OCI-LY7 (cell line): ENCODE measurements at regions not wholly inside any gene's neighbourhood (a gene's known extent, or its start where the extent isn't known, plus 50 kb on each side); places are given as distances from the start of the nearest gene placed in this dataset.

ENCODE experiments used
- BruUV-seq: library from RNA; stranded (reverse); fragments of 400-500 nt; replicated peaks from 2 replicates; lab custom pipeline; 2021; lab: Mats Ljungman, UMichigan
- CTCF ChIA-PET: fragments of 300-600 bp; sonication (Branson Sonifier 250); formaldehyde crosslinking; loops from one replicate; lab custom pipeline; 2022; ENCODE audit warnings: antibody characterized with exemption; ENCODE audit not compliant: unreplicated experiment; lab: Charles Lee
- POLR2A ChIA-PET: fragments of 300-600 bp; sonication (Branson Sonifier 250); formaldehyde crosslinking; loops from one replicate; lab custom pipeline; 2022; ENCODE audit warnings: antibody characterized with exemption; lab: Charles Lee
- DNase-seq: peaks from one replicate; pipeline ENCODE4 v3.0.0-alpha.2; 2015; ENCODE audit warnings: low spot score
- H2AFZ ChIP-seq: fragments of 200-600 bp; sonication (generic), shearing (Covaris generic); 2 replicates; pipeline ENCODE4 v1.6.1; 2014; ENCODE audit warnings: mild to moderate bottlenecking, antibody characterized with exemption, low read length, moderate library complexity
- H3K27ac ChIP-seq: fragments of 200-600 bp; sonication (generic); 2 replicates; pipeline ENCODE4 v1.5.1; 2014; ENCODE audit warnings: mixed run types, low read depth, mild to moderate bottlenecking, moderate library complexity, low read length, inconsistent platforms; ENCODE audit not compliant: poor library complexity, severe bottlenecking
- H3K36me3 ChIP-seq: fragments of 200-600 bp; sonication (generic); 2 replicates; pipeline ENCODE4 v1.6.1; 2014; ENCODE audit warnings: mild to moderate bottlenecking, antibody characterized with exemption, low read length, moderate library complexity, mixed read lengths; ENCODE audit not compliant: insufficient read depth
- H3K4me1 ChIP-seq: fragments of 200-600 bp; sonication (generic); 2 replicates; pipeline ENCODE4 v1.5.1; 2014; ENCODE audit warnings: mild to moderate bottlenecking, low read length; ENCODE audit not compliant: insufficient read depth, poor library complexity, severe bottlenecking
- H3K4me2 ChIP-seq: fragments of 200-600 bp; sonication (generic); 2 replicates; pipeline ENCODE4 v1.6.1; 2014; ENCODE audit warnings: mild to moderate bottlenecking, low read length
- H3K4me3 ChIP-seq: fragments of 200-600 bp; sonication (generic); 2 replicates; pipeline ENCODE4 v1.5.1; 2014; ENCODE audit warnings: mild to moderate bottlenecking, low read depth, low read length; ENCODE audit not compliant: poor library complexity, severe bottlenecking
- H3K79me2 ChIP-seq: fragments of 200-600 bp; sonication (generic); 2 replicates; pipeline ENCODE4 v1.6.1; 2016; ENCODE audit warnings: low read depth, mild to moderate bottlenecking, low read length, moderate library complexity, mixed read lengths; ENCODE audit not compliant: insufficient read depth
- H3K9me2 ChIP-seq: fragments of 200-600 bp; sonication (generic); 2 replicates; pipeline ENCODE4 v1.6.1; 2016; ENCODE audit warnings: mild to moderate bottlenecking, low read length, mixed read lengths; ENCODE audit not compliant: insufficient read depth
- H3K9me3 ChIP-seq: fragments of 200-600 bp; sonication (generic); 2 replicates; pipeline ENCODE4 v1.6.1; 2014; ENCODE audit warnings: mild to moderate bottlenecking, mixed run types, low read length, mixed read lengths
- H4K20me1 ChIP-seq: fragments of 200-600 bp; sonication (generic); 2 replicates; pipeline ENCODE4 v1.6.1; 2014; ENCODE audit warnings: mild to moderate bottlenecking, antibody characterized with exemption, low read length, moderate library complexity, mixed read lengths; ENCODE audit not compliant: insufficient read depth
- CTCF ChIP-seq: fragments of 200-600 bp; sonication (generic); conservative IDR thresholded peaks from 2 replicates; pipeline ENCODE4 v1.5.1; 2014; ENCODE audit warnings: mild to moderate bottlenecking, antibody characterized with exemption, low read length, moderate library complexity, mixed read lengths
- EZH2phosphoT487 ChIP-seq: fragments of 200-600 bp; sonication (generic); IDR thresholded peaks from 2 replicates; pipeline ENCODE4 v1.6.1; 2018; ENCODE audit warnings: low read depth, borderline replicate concordance, mild to moderate bottlenecking, mixed run types, antibody characterized with exemption, low read length, moderate library complexity, mixed read lengths
- intact Hi-C: fragments of 100-400 bp; cut with micrococcal nuclease; formaldehyde crosslinking; loops from one replicate; pipeline ENCODE4 v1.10.0; 2022; ENCODE audit not compliant: unreplicated experiment

GRCh38 chr9:80158554-80159170 is 586.9 kb downstream of the TLE4 start:
- ChIA-PET CTCF (no interaction called here), POLR2A (interaction anchor here (0.6 kb wide), 2 partner anchors 196 to 1330 kb away, joined by 3 to 5 read pairs; no protein-coding TSS in a partner anchor)
- no peak for DNase-seq
- TF ChIP-seq EZH2phosphoT487 (no peak), CTCF (no peak)
- no peak overlapping the region for H2AFZ ChIP-seq
- H3K4me1 ChIP-seq, result no peaks in the 10 kb centered on the region
- no peaks in the 10 kb centered on the region for H3K9me3 ChIP-seq
- H4K20me1 ChIP-seq, result no peaks in the 10 kb centered on the region
- no TSS peak for BruUV-seq
- no peaks in the 10 kb centered on the region for H3K79me2 ChIP-seq
- H3K4me3 ChIP-seq, result no peak overlapping the region
- no peaks in the 10 kb centered on the region for H3K9me2 ChIP-seq
- no peaks in the 10 kb centered on the region for H3K36me3 ChIP-seq
- no peak overlapping the region for H3K4me2 ChIP-seq
- no peak overlapping the region for H3K27ac ChIP-seq
- intact Hi-C loops, result no loop called here

- no TSS peak for BruUV-seq
- TF ChIP-seq EZH2phosphoT487 (no peak), CTCF (no peak)
- H3K4me2 ChIP-seq, result no peak overlapping the region
- no peaks in the 10 kb centered on the region for H4K20me1 ChIP-seq
- no peaks in the 10 kb centered on the region for H3K36me3 ChIP-seq
- H3K27ac ChIP-seq, result no peak overlapping the region
- intact Hi-C loops, result no loop called here
- no peaks in the 10 kb centered on the region for H3K9me2 ChIP-seq
- H2AFZ ChIP-seq, result no peak overlapping the region
- no peaks in the 10 kb centered on the region for H3K79me2 ChIP-seq
- ChIA-PET CTCF (no interaction called here), POLR2A (interaction anchor here (0.6 kb wide), 1 partner anchor 1330 kb away, joined by 3 read pairs; no protein-coding TSS in a partner anchor)
- no peak for DNase-seq
- no peaks in the 10 kb centered on the region for H3K9me3 ChIP-seq
- no peaks in the 10 kb centered on the region for H3K4me1 ChIP-seq
- no peak overlapping the region for H3K4me3 ChIP-seq
These were observed 586.4 kb downstream of the TLE4 start for GRCh38 chr9:80158131-80158530.

GRCh38 chr9:80157561-80157983 is 585.8 kb downstream of the TLE4 start:
- no peak for TF ChIP-seq CTCF
- no peak for TF ChIP-seq EZH2phosphoT487
- H3K27ac ChIP-seq, result no peak overlapping the region
- no peaks in the 10 kb centered on the region for H3K79me2 ChIP-seq
- BruUV-seq, result no TSS peak
- H2AFZ ChIP-seq, result no peak overlapping the region
- no peaks in the 10 kb centered on the region for H3K9me3 ChIP-seq
- H3K36me3 ChIP-seq, result no peaks in the 10 kb centered on the region
- no peak overlapping the region for H3K4me3 ChIP-seq
- H3K4me1 ChIP-seq, result no peaks in the 10 kb centered on the region
- H4K20me1 ChIP-seq, result no peaks in the 10 kb centered on the region
- CTCF ChIA-PET, result no interaction called here
- no peak for DNase-seq
- no peak overlapping the region for H3K4me2 ChIP-seq
- H3K9me2 ChIP-seq, result no peaks in the 10 kb centered on the region
- intact Hi-C loops, result no loop called here
- POLR2A ChIA-PET, result no interaction called here
